Occipital lobe (tissue), 1 donor: ENCODE measurements at regions not wholly inside any gene's neighbourhood (a gene's known extent, or its start where the extent isn't known, plus 50 kb on each side); places are given as distances from the start of the nearest gene placed in this dataset.
"Not testable (repeated sequence)": the region's sequence is repeated elsewhere in the genome, so short reads cannot be mapped to it uniquely, and the experiment has no call there.

ENCODE experiments used
- DNase-seq: peaks from one replicate; lab custom pipeline; 2025; lab: John Stamatoyannopoulos, UW

DNA sequence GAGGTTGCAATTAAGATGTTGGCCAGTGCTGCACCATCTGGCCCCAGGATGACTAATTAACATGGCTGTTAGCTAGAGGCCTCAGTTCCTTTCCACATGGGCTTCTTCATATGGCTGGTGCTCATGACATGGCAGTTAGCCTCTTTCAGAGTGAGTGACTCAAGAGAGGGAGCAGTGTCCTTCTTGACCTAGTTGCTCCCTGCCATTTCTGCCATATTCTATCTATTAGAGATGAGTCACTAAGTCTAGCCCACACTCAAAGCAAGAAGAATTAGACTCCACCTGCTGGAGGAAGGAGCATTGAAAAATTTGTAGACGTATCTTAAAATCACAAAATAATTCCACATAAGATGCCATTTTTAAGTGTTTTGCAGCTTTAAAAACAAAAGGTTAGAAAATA lies 651.2 kb upstream of the CCNG1 start:
- DNase-seq, result no peak

DNA sequence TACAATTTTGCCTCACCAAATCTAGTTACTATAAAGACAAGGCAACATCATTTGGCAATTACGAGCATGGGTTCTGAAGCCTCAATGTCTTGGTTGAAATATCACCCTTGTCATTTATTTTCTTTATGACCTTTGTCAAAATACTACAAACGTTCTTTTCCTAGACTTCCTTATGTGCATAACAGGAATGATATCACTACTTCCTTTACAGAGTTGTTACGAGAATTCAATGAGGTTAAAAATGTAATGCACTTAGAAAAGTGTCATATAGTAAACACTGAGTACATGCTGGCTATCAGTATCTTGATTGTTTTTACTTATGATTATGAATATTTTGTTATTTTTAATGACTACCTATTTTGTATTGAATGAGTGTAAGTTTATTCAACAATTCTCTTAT lies 640.9 kb upstream of the CCNG1 start:
- no peak for DNase-seq

DNA sequence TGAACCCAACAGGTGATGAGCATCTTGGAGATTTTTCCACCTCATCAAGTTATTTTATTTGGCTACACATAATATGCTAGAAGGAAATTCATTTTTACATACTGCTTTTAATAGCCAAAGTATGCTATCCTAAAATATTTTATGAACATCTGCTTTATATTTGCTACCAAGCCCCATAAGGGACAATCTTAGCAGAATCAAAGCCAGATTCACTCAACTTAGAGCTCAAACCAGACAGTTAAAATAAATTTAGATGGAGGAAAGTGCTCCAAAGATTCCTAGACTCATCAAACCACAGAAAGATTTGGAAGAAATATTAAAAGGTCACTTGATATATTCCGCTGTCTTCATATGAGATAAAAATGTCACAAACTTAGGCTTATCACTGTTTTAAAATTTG lies 637.1 kb upstream of the CCNG1 start:
- no peak for DNase-seq

DNA sequence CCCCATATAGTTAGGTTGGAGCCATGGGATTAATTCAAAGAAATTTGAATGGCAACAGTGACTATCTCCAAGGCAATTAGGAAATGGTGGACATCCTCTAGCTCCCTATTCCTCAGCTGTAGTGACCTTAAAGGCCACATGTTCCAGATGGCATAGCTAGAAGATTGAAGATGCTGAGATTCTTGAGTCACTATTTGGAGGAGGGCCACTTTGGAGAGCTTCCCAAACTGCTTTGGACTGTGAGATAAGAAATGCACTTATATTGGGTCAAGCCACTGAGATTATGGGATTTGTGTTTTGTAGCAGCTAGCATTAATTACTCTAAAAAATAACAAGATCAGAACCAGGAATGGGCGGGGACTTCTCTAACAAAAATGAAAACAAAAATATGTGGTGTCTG lies 636.2 kb upstream of the CCNG1 start:
- no peak for DNase-seq

DNA sequence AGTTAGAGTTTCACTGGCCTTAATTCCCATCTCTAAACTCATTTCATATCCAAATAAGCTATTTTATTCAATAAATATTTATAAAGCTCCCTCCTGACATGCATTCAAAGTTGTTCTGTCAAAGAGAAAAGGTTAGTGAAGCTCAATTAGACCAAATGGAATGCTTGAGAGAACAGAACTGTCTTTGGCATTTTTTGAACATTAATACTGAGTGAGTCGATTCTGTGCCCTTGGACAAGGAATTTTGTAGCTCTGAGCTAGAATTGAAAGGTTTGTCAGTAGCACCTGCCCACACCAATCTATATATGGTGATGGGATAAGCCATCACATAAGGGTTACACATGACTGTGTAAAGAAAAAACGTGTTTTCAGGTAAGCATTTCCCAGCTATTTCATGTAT lies 631.2 kb upstream of the CCNG1 start:
- no peak for DNase-seq

DNA sequence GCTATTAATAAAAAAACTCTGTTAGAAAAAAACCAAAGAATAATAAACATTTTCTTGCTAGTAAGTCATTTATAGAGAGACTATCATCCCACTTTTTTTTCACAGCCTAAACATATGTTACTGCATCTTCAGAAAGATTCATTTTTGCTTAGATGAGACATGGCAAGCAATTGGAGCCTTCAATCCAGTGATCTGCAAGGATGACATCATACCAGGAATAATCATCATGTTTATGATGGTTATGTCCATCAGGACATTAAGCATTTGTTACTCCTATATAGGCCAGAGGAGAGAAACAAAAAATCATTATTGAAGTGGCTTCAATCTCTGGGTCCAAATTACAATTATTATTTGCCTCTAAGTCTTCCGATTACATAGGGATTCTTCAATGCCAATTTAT lies 626.3 kb upstream of the CCNG1 start:
- DNase-seq, result no peak

DNA sequence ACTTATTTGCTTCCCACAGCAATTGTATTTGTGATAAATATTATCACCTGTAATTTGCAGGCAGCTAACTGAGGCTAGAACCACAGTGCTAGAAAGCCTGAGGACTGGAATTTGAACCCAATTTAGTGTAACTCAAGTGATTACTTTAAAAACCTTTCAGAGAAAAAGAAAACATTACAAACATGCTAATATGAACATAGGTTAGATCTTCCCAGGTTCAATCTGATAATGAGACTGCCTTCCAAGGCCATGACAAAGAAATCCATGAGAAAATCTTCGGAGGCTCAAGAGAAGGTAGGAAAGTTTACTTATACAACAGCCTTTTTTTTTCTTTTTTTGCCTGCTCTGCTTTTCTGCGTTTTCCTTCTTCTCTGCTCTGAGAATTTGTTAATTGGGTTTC lies 620.6 kb upstream of the CCNG1 start:
- no peak for DNase-seq

DNA sequence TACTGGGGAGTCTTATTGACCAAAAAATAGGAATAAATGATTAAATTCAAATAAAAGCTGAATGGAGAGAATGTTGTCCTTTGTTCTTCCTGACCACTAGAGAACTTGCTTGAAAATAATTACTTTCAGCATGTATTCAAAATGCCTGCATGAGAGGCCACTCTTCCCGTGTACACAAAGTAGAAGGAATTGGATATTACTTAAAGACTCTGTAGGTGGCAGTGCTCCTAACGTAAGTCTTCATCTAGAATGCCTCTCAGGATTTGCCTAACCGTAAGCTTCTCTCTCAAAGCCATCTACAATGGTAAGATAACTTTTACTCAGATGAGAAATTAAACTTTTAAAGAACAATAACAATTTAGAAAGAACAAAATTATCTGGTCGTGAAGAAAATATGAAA lies 620.0 kb upstream of the CCNG1 start:
- no peak for DNase-seq

DNA sequence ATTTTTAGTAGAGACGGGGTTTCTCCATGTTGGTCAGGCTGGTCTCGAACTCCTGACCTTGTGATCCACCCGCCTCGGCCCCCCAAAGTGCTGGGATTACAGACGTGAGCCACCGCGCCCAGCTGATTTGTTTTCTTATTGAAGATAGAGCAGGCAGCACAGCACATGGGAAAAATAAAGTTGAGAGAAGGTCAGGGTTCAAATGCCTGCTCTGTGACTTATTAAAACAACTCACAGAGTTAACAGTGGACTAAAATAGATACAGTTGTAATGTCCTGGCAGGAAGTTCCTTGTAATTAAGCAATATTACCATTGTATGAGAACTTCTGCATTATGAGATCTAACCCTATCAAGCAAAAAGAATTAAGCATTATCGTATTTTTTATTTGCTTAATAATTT lies 615.7 kb upstream of the CCNG1 start:
- not testable (repeated sequence) for DNase-seq

DNA sequence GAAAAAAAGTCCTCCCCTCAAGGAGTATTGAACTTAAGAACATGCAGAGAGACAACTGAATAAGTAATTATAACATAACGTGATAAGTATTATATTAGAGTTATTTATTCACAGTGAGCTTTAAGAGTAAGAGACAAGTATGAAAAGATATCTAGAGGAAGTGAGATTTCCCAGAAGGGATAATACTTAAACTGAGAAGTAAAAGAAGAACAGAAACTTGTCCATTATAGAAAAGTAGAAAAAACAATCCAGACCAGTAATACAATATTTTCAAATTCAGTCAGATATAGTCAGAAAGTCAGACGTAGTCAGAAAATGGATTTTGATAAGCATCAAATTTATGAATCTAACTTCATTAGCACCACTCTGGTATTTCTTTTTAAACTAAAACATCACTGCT lies 613.0 kb upstream of the CCNG1 start:
- DNase-seq, result no peak

DNA sequence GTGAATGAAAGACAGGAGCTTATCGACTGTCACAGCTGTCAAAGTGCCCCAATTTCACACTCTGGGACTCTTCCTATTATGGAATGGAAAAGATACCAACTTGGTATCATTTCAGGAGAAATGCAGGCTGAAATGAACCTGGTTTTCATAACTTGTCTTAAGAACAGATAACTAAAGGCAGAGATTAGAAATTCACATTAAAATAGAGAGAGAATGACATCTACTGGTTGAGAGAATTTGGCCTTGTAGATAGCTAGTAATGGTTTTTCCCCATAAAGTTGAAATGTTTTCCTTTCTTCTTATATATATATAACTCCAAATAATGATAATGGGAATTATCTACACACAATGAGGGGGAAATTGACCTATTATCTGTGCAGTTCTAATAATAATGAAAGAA lies 600.2 kb upstream of the CCNG1 start:
- DNase-seq, result no peak

DNA sequence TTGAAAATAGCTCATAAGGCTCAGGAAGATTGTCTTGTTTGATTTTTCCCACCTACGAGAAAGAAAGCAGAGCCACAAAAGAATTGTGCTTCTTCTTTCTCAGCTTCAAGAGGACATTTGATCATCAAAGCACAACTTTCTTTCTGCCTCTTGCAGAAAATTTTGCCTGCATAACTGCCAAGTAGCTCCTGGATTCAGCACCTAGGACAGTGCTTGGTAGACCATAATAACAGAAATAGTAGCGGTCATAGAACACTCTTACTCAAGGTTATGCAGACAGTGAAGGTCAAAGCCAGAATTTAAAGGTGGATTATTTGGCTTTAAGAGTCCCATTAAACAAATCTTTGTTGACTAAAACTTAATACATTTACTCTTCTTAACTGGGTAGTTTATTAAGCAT lies 594.7 kb upstream of the CCNG1 start:
- DNase-seq, result no peak

DNA sequence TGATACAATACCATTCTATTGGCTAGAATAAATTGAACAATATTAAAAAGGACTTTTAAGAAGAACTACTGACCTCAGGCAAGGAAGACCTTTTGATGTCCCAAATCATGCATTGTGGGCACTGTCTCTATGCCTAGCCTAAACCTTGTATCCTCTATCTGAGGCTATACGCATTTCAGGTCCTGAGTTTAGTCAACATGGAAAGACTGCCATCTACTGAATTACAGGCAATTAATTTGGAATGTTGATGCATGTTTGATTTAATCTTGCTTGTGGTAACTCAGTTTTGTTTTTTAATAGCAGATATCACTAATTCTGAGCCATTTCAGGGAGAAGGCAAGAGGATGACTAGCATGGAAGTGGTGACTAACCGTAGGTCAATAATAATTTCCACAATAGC lies 585.3 kb upstream of the CCNG1 start:
- DNase-seq, result no peak

DNA sequence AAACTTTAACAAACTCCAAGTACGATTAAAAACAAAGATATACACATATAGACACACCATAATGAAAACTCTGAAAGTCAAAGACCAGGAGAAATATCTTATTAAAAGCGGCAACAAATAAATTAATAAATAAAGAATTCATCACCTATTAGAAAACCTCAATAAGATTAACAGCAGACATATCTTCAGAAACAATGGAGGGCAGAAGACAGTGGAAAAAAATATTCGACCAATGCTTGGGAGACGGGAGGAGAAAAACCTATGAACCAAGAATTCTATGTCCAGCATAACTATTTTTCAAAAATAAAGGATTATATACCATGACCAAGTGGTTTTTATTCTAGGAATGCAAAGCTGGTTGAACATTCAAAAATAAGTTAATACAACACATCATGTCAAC lies 578.6 kb upstream of the CCNG1 start:
- DNase-seq, result no peak

DNA sequence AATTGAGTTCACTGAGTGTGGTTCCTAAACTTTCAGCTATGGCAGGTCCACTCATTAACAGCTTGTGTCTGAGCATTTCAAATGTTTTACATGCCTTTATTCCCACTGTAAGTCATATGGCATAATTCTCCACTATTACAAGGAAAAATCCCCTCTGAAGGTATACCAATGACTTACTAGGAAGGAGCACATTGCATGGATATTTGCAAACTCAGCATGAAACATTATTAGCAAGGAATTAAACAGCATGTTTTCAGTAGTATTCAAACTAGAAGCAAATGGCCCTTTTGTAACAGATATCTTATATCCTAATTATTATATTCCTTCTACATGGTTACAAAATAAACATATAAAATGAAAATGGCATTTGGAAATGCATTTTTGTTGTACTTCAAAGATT lies 566.4 kb upstream of the CCNG1 start:
- no peak for DNase-seq

DNA sequence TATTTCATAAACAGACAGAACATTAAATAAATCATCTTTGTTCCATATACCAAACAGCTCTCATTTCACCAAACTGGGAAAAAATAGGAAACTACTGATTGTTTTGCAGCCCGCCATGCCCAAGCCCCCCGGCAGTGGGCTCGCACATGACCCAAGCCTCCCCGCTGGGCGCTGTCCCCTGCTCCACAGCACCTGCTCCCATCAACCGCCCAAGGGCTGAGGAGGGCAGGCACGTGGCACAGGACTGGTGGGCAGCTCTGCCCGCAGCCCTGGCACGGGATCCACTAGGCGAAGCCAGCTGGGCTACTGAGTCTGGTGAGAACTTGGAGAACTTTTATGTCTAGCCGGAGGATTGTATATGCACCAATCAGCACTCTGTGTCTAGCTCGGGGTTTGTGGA lies 554.8 kb upstream of the CCNG1 start:
- DNase-seq, result no peak

DNA sequence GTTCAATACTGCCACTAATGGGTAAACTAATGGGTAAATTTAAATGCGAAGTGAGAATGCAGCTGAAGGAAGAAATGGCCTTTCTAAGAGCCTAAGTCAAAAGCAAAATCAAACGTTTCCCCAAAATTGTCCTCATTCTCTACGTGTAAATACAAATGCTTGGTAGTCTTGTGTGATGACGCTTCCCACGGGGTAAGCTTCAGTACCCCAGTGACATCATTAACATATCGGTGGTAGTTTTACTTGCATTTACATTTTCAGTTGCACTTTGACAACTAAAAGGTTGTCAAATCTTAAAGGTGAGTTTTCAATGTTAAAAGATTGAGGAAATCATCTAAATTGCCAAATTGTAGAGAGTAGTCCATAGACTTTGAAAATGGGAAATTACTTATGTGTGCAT lies 550.7 kb upstream of the CCNG1 start:
- no peak for DNase-seq

DNA sequence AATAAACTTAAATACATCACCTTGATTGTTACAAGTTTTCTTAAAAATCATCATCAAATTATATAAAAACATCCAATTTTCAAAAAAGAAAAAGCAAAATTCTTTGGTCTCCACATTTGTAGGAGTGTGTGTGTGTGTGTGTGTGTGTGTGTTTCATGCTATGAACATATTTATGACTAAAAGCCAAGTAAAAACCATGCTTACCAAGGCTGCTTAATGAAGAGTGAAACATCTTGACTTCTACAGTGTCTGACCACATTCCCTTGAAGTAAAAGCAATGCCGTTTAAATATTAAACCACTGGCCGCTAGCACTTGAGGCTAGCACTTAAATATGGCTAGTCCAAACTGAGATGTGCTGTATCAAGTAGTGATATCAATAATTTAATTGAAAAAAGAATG lies 549.1 kb upstream of the CCNG1 start:
- no peak for DNase-seq

DNA sequence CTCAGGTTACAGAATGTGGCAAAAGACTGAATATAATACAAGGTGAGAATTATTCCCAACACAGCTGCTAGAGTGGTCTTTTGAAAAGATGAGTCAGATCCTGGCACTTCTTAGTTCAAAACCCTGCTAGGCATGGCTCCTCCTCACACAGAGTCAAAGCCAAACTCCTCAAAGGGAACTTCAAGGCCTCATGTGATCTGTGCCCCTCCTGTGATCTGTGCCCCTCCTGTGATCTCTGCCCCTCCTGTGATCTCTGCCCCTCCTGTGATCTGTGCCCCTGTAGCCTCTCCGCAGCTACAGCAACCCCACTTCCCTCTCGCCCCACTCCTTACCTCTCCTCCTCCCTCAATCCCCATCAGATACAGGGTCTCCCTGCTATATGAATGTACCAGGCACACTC lies 525.5 kb upstream of the CCNG1 start:
- DNase-seq, result no peak

DNA sequence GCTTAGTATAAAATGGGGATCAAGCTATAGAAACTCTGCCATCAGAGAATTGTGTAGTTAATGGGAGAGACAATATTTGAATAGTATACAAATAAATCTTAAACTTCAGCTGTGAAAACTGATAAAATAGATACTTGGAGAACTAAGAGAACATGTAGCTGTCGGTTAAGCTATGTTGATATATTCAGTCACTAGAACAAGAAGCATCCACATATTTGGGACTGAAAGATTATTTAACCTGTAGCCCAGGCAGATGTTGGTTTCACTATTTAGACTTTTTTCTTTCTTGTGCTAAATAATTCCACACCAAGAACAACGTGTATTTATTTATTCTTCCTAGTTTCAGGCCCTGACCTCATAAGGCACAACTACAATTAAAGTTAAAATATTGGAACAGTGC lies 521.0 kb upstream of the CCNG1 start:
- DNase-seq, result no peak

DNA sequence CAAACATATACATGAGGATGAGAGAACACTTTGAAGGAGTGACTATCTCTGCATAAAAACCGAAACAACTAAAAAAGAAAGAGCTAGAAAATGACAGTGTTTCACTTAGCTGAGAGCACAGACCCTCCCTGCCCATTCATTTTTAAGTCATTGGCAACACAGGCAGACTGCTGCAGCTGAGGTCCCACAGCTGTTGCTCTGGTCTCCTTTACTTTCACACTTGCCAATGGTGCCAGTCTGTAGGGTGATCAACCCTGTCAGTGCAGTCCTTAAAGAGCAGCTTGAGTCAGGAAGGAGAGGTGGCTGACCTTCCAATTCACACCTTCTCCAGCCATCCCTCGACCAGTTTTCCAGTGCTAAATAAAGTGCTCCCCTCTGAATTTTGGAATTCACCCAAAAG lies 508.3 kb upstream of the CCNG1 start:
- DNase-seq, result no peak

DNA sequence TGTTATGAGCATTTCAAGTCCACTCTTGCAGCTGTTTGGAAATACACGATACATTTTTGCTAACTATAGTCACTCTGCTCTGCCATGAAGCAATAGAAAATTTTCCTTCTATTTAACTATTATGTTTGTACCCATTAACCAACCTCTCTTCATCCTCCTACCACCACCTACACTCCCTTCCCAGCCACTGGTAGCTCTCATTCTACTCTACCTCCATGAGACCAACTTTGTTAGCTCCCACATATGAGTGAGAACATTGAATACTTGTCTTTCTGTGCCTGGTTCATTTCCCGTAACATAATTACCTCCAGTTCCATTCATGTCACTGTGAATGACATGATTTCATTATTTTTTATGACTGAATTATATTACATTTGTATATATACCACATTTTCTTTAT lies 505.9 kb upstream of the CCNG1 start:
- no peak for DNase-seq

DNA sequence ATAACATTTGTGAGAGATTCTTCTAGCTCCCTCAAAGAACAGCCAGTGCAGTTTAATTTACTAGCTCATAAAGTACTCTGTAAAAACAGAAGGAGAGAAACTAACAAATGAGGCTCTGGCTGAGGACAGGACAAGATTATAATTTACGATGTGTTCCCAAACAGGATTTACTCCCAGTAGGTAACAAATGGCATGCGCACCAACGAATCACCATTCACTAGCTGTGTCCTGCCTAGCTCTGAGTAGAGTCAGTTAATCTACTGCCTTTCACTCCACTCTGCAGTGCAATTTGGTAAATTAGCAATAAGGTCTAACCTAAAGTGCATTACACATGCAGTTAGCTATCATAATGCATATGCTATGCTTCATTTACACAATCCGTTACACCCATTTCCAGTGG lies 497.4 kb upstream of the CCNG1 start:
- DNase-seq, result no peak

DNA sequence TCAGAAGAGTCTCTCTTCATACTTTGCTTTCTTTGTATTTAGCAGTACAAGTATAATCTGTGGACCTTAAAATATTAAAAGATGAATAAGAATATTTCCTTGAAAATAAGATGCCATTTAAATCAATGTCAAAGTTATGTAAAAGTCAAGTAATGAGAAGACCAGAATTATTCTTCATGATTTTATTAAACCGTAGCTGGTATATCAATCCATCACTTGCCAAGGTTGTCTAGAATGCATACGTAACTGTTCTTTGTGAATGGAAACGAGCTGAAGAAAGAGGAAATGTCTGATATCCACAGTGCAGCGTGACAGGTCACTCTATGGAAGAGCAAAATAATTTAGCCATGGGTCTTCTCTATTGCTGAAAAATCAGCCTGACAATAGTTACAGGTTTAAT lies 488.7 kb upstream of the CCNG1 start:
- no peak for DNase-seq

DNA sequence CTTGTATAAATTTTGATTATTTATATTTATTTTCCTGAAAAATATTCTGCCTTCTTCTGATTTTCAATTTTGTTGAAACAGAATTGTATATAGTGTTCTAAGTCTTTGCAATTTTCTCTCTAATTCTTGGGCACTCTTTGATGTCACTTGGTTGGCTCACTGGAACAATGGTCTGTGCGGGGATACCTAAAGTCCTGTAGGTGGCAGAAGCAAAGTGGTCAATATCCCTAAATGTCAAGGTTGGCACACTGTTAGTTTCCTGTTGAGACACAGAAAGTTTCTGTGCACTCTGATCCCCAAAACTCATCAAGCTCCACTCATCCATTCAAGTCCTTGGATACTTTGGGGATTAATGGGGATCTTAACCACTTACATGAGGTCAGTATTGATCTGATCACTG lies 480.8 kb upstream of the CCNG1 start:
- DNase-seq, result no peak
